GM12891 (cell line): ENCODE measurements at regions not wholly inside any gene's neighbourhood (a gene's known extent, or its start where the extent isn't known, plus 50 kb on each side); places are given as distances from the start of the nearest gene placed in this dataset.

Experiments used
- DNase-seq: peaks from one replicate; pipeline ENCODE4 v3.0.0; 2011; ENCODE audit warnings: low spot score; ENCODE audit not compliant: insufficient read length
- FAIRE-seq: peaks from 2 replicates; lab custom pipeline; 2011; peaks lifted over from hg19 to GRCh38; lab: Jason Lieb, UNC
- PAX5 ChIP-seq: IDR thresholded peaks from 2 replicates; pipeline ENCODE4 v1.6.1; 2011; ENCODE audit warnings: low read length, moderate library complexity, mild to moderate bottlenecking; ENCODE audit not compliant: insufficient read depth, severe bottlenecking
- POLR2A ChIP-seq: IDR thresholded peaks from 2 replicates; pipeline ENCODE4 v1.6.1; 2011; ENCODE audit warnings: low read depth, low read length, control low read depth
- POLR2AphosphoS5 ChIP-seq: IDR thresholded peaks from 2 replicates; pipeline ENCODE4 v1.6.1; 2011; ENCODE audit warnings: low read depth, low read length, control low read depth
- POU2F2 ChIP-seq: IDR thresholded peaks from 2 replicates; pipeline ENCODE4 v1.6.1; 2011; ENCODE audit warnings: low read depth, mild to moderate bottlenecking, control low read depth, low read length, moderate library complexity
- SPI1 ChIP-seq: IDR thresholded peaks from 2 replicates; pipeline ENCODE4 v1.6.1; 2011; ENCODE audit warnings: low read depth, low read length, control low read depth
- TAF1 ChIP-seq: IDR thresholded peaks from 2 replicates; pipeline ENCODE4 v1.6.1; 2011; ENCODE audit warnings: low read depth, low read length, control low read depth

GRCh38 chr5:126031989-126032716, 391.1 kb upstream of the GRAMD2B start:
- no peak for DNase-seq
- TF ChIP-seq PAX5 (no peak), POLR2A (no peak), POLR2AphosphoS5 (no peak), TAF1 (no peak), SPI1 (no peak), POU2F2 (no peak)
- FAIRE-seq, result no peak

GRCh38 chr5:126043688-126044087, 379.5 kb upstream of the GRAMD2B start:
- FAIRE-seq (no peak), DNase-seq (no peak)
- TF ChIP-seq TAF1 (no peak), POU2F2 (no peak), POLR2A (no peak), PAX5 (no peak), SPI1 (no peak), POLR2AphosphoS5 (no peak)

GRCh38 chr5:126044111-126044668, 379.0 kb upstream of the GRAMD2B start:
- no peak for DNase-seq
- no peak for FAIRE-seq
- TF ChIP-seq SPI1 (no peak), POU2F2 (no peak), PAX5 (no peak), POLR2AphosphoS5 (no peak), POLR2A (no peak), TAF1 (no peak)

GRCh38 chr5:126044931-126045565, 378.2 kb upstream of the GRAMD2B start:
- no peak for DNase-seq
- TF ChIP-seq SPI1 (no peak), TAF1 (no peak), PAX5 (no peak), POLR2A (no peak), POLR2AphosphoS5 (no peak), POU2F2 (no peak)
- FAIRE-seq, result no peak

- DNase-seq (no peak), FAIRE-seq (no peak)
- TF ChIP-seq PAX5 (no peak), TAF1 (no peak), POLR2A (no peak), POLR2AphosphoS5 (no peak), SPI1 (no peak), POU2F2 (no peak)
Observed at GRCh38 chr5:126046318-126046717, 376.9 kb upstream of the GRAMD2B start.

- DNase-seq (no peak), FAIRE-seq (no peak)
- TF ChIP-seq POLR2AphosphoS5 (no peak), POLR2A (no peak), POU2F2 (no peak), PAX5 (no peak), TAF1 (no peak), SPI1 (no peak)
Observed at GRCh38 chr5:126046846-126047571, 376.2 kb upstream of the GRAMD2B start.

GRCh38 chr5:126052120-126052519, 371.1 kb upstream of the GRAMD2B start:
- FAIRE-seq (no peak), DNase-seq (no peak)
- TF ChIP-seq POLR2A (no peak), TAF1 (no peak), SPI1 (no peak), POU2F2 (no peak), PAX5 (no peak), POLR2AphosphoS5 (no peak)

- TF ChIP-seq POLR2A (no peak), TAF1 (no peak), POU2F2 (no peak), SPI1 (no peak), PAX5 (no peak), POLR2AphosphoS5 (no peak)
- FAIRE-seq (no peak), DNase-seq (no peak)
Observed at GRCh38 chr5:126052791-126053190, 370.4 kb upstream of the GRAMD2B start.

GRCh38 chr5:126053630-126054029, 369.6 kb upstream of the GRAMD2B start:
- TF ChIP-seq PAX5 (no peak), TAF1 (no peak), SPI1 (no peak), POLR2A (no peak)
- no peak for DNase-seq
- FAIRE-seq, result no peak
